ENCODE measurements at regions not wholly inside any gene's neighbourhood (a gene's known extent, or its start where the extent isn't known, plus 50 kb on each side); places are given as distances from the start of the nearest gene placed in this dataset.

DNA sequence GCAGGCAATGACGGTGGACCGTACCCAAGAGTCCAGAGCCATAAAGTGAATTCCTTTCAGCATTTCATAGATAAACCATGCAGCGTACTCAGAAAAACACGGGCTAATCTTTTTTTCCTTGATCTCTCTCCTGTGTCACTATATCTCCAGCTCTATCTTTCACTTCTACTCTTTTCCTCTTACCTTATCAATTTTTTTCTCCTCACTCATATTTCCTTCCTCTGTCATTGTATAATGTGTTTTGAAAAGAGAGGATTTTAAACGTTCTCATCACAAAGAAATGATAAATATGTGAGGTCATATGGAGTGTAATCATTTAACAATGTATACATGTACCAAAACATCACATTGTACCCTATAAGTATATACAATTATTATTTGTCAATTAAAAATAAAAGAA is 176.5 kb downstream of the CPE start:
- Histone ChIP-seq H3F3A (ENCODE audit: insufficient read depth, low read length, poor library complexity, severe bottlenecking) (no peaks in the 10 kb centered on the region), H3K79me2 (replicated peaks; ENCODE audit: insufficient read depth, low read length) (no peaks in the 10 kb centered on the region), H3K9me2 (ENCODE audit: insufficient read depth, low read length) (no peaks in the 10 kb centered on the region), H2AFZ (ENCODE audit: low read depth, low read length) (no peak overlapping the region), H3K9me3 (ENCODE audit: low read length) (no peaks in the 10 kb centered on the region), H3K4me2 (ENCODE audit: low read length) (no peak overlapping the region), H3K27ac (ENCODE audit: low read length) (no peak overlapping the region), H3K9ac (ENCODE audit: low read length) (no peak overlapping the region), H4K20me1 (ENCODE audit: insufficient read depth) (no peaks in the 10 kb centered on the region), H3K27me3 (ENCODE audit: insufficient read depth, low read depth, low read length) (no peaks in the 10 kb centered on the region), H3K4me3 (ENCODE audit: low read length) (no peak overlapping the region), H3K36me3 (ENCODE audit: insufficient read depth, low read length) (no peaks in the 10 kb centered on the region)
- TF ChIP-seq EZH2 (IDR thresholded peaks at IDR 0.05; ENCODE audit: borderline replicate concordance, insufficient read depth, low read length, poor library complexity, severe bottlenecking) (no peak), TAF1 (IDR thresholded peaks at IDR 0.05; ENCODE audit: low read depth) (no peak), POLR2AphosphoS5 (IDR thresholded peaks at IDR 0.05) (no peak), SMC3 (conservative IDR thresholded peaks at IDR 0.05; ENCODE audit: poor library complexity) (no peak), RAD21 (conservative IDR thresholded peaks at IDR 0.05) (no peak), EP300 (conservative IDR thresholded peaks at IDR 0.05; ENCODE audit: poor library complexity, severe bottlenecking) (no peak)
- TF ChIP-seq, protein P1, sequence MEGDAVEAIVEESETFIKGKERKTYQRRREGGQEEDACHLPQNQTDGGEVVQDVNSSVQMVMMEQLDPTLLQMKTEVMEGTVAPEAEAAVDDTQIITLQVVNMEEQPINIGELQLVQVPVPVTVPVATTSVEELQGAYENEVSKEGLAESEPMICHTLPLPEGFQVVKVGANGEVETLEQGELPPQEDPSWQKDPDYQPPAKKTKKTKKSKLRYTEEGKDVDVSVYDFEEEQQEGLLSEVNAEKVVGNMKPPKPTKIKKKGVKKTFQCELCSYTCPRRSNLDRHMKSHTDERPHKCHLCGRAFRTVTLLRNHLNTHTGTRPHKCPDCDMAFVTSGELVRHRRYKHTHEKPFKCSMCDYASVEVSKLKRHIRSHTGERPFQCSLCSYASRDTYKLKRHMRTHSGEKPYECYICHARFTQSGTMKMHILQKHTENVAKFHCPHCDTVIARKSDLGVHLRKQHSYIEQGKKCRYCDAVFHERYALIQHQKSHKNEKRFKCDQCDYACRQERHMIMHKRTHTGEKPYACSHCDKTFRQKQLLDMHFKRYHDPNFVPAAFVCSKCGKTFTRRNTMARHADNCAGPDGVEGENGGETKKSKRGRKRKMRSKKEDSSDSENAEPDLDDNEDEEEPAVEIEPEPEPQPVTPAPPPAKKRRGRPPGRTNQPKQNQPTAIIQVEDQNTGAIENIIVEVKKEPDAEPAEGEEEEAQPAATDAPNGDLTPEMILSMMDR (IDR thresholded peaks at IDR 0.05; ENCODE audit: poor library complexity, severe bottlenecking) = no peak
- TF ChIP-seq, protein P2, sequence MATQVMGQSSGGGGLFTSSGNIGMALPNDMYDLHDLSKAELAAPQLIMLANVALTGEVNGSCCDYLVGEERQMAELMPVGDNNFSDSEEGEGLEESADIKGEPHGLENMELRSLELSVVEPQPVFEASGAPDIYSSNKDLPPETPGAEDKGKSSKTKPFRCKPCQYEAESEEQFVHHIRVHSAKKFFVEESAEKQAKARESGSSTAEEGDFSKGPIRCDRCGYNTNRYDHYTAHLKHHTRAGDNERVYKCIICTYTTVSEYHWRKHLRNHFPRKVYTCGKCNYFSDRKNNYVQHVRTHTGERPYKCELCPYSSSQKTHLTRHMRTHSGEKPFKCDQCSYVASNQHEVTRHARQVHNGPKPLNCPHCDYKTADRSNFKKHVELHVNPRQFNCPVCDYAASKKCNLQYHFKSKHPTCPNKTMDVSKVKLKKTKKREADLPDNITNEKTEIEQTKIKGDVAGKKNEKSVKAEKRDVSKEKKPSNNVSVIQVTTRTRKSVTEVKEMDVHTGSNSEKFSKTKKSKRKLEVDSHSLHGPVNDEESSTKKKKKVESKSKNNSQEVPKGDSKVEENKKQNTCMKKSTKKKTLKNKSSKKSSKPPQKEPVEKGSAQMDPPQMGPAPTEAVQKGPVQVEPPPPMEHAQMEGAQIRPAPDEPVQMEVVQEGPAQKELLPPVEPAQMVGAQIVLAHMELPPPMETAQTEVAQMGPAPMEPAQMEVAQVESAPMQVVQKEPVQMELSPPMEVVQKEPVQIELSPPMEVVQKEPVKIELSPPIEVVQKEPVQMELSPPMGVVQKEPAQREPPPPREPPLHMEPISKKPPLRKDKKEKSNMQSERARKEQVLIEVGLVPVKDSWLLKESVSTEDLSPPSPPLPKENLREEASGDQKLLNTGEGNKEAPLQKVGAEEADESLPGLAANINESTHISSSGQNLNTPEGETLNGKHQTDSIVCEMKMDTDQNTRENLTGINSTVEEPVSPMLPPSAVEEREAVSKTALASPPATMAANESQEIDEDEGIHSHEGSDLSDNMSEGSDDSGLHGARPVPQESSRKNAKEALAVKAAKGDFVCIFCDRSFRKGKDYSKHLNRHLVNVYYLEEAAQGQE (IDR thresholded peaks at IDR 0.05; ENCODE audit: borderline replicate concordance) = no peak

DNA sequence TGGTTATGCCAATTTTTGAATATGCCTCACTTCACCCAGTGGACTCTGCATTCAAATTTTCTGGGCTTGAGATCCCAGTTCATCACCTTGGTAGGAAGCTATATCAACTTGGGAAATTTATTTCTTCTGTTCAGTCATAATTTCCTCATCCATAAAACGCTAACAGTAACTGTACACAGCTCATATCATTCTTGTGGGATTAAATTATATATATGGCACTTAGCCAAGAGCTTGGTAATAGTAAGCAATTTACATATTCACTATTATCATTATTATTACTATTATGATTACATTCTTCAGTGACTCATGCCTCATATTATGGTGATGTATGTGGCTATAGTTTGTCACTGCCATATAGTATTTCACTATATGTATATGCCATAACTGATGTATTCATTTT is 177.6 kb downstream of the CPE start:
- TF ChIP-seq, protein P1 (IDR thresholded peaks at IDR 0.05; ENCODE audit: poor library complexity, severe bottlenecking) = no peak
- TF ChIP-seq EZH2 (IDR thresholded peaks at IDR 0.05; ENCODE audit: borderline replicate concordance, insufficient read depth, low read length, poor library complexity, severe bottlenecking) (no peak), POLR2AphosphoS5 (IDR thresholded peaks at IDR 0.05) (no peak), EP300 (conservative IDR thresholded peaks at IDR 0.05; ENCODE audit: poor library complexity, severe bottlenecking) (no peak), TAF1 (IDR thresholded peaks at IDR 0.05; ENCODE audit: low read depth) (no peak), RAD21 (conservative IDR thresholded peaks at IDR 0.05) (no peak), MXI1 (conservative IDR thresholded peaks at IDR 0.05; ENCODE audit: poor library complexity, severe bottlenecking) (no peak)
- TF ChIP-seq, protein P2 (IDR thresholded peaks at IDR 0.05; ENCODE audit: borderline replicate concordance) = no peak
- Histone ChIP-seq H3K4me2 (ENCODE audit: low read length) (no peak overlapping the region), H3K36me3 (ENCODE audit: insufficient read depth, low read length) (no peaks in the 10 kb centered on the region), H3K27me3 (ENCODE audit: insufficient read depth, low read depth, low read length) (no peaks in the 10 kb centered on the region), H3K9ac (ENCODE audit: low read length) (no peak overlapping the region), H3K4me3 (ENCODE audit: low read length) (no peak overlapping the region), H3F3A (ENCODE audit: insufficient read depth, low read length, poor library complexity, severe bottlenecking) (no peaks in the 10 kb centered on the region), H4K20me1 (ENCODE audit: insufficient read depth) (no peaks in the 10 kb centered on the region), H3K27ac (ENCODE audit: low read length) (no peak overlapping the region), H2AFZ (ENCODE audit: low read depth, low read length) (no peak overlapping the region), H3K9me2 (ENCODE audit: insufficient read depth, low read length) (no peaks in the 10 kb centered on the region), H3K79me2 (replicated peaks; ENCODE audit: insufficient read depth, low read length) (no peaks in the 10 kb centered on the region), H3K9me3 (ENCODE audit: low read length) (no peaks in the 10 kb centered on the region)
